Spleen (tissue), 11 donors: ENCODE measurements at regions not wholly inside any gene's neighbourhood (a gene's known extent, or its start where the extent isn't known, plus 50 kb on each side); places are given as distances from the start of the nearest gene placed in this dataset.
A peak's percentile ranks its signal among the peaks of the same experiment; 100 is the strongest.
"Not testable (repeated sequence)": the region's sequence is repeated elsewhere in the genome, so short reads cannot be mapped to it uniquely, and the experiment has no call there.

ENCODE experiments used
- DNase-seq: peaks from one replicate; pipeline ENCODE4 v3.0.0-alpha.2; 2020
- H3K27ac ChIP-seq, 8 donors: fragments of 200-600 bp; sonication (generic) in 7 of 8; 1 replicate in 4 of 8; 2 replicates in 4 of 8; pipeline versions ENCODE4 v1.5.0 to v1.8.0; 2016 to 2021; ENCODE audit warnings: inconsistent platforms in 4 of 8, mild to moderate bottlenecking in 4 of 8, moderate library complexity in 1 of 8
- H3K27me3 ChIP-seq, 7 donors: fragments of 200-600 bp; sonication (generic) in 6 of 7; replicated peaks in 1 of 7; 1 replicate in 4 of 7; 2 replicates in 3 of 7; pipeline versions ENCODE4 v1.5.0 to v1.8.0; 2016 to 2021; ENCODE audit warnings: inconsistent platforms in 3 of 7, mild to moderate bottlenecking in 1 of 7
- H3K36me3 ChIP-seq, 6 donors: fragments of 200-600 bp; sonication (generic) in 5 of 6; 1 replicate in 4 of 6; 2 replicates in 2 of 6; pipeline versions ENCODE4 v1.5.0 to v1.8.0; 2016 to 2021; ENCODE audit warnings: inconsistent platforms in 2 of 6
- H3K4me1 ChIP-seq, 6 donors: fragments of 200-600 bp; sonication (generic) in 5 of 6; 1 replicate in 3 of 6; 2 replicates in 3 of 6; pipeline versions ENCODE4 v1.5.0 to v1.8.0; 2016 to 2021; ENCODE audit warnings: inconsistent platforms in 3 of 6
- H3K4me3 ChIP-seq, 8 donors: fragments of 200-600 bp; sonication (generic) in 7 of 8; 1 replicate in 4 of 8; 2 replicates in 4 of 8; pipeline versions ENCODE4 v1.5.0 to v1.8.0; 2016 to 2021; ENCODE audit warnings: inconsistent platforms in 4 of 8, mild to moderate bottlenecking in 4 of 8, moderate library complexity in 2 of 8
- H3K9me3 ChIP-seq, 8 donors: fragments of 200-600 bp; sonication (generic) in 7 of 8; 1 replicate in 4 of 8; 2 replicates in 4 of 8; pipeline versions ENCODE4 v1.5.0 to v1.8.0; 2016 to 2021; ENCODE audit warnings: inconsistent platforms in 4 of 8
- CTCF ChIP-seq, 11 experiments: fragments of 200-600 bp in 7 of 11; fragments of 450-650 bp in 4 of 11; sonication (generic) in 4 of 11; IDR thresholded peaks in 8 of 11; conservative IDR thresholded peaks in 3 of 11; 1 replicate in 7 of 11; 2 replicates in 4 of 11; pipeline versions ENCODE4 v1.4.0 to v1.8.0; 2016 to 2021; ENCODE audit warnings: antibody characterized with exemption in 11 of 11, inconsistent platforms in 4 of 11, mild to moderate bottlenecking in 1 of 11
- POLR2A ChIP-seq, 3 donors: fragments of 450-650 bp; IDR thresholded peaks; one replicate each; pipeline ENCODE4 v1.5.1; 2017; ENCODE audit warnings: antibody characterized with exemption in 3 of 3, mild to moderate bottlenecking in 1 of 3
- POLR2AphosphoS5 ChIP-seq, 3 donors: sonication (generic); formaldehyde crosslinking; IDR thresholded peaks; one replicate each; pipeline ENCODE4 v1.5.1; 2017; ENCODE audit warnings: antibody characterized with exemption in 3 of 3
- WGBS, 5 donors: extraction: QIAGEN DNeasy Blood & Tissue Kit in 3 of 5; methylation state at CpG; one replicate each; pipeline versions ENCODE4 v1.1.5 to v1.1.7; 2013 to 2018; 5-methylcytosine and 5-hydroxymethylcytosine counted together
- intact Hi-C: fragments of 100-400 bp; cut with DNase I; formaldehyde crosslinking; loops from one replicate; pipeline ENCODE4 v1.15.0; 2023; ENCODE audit warnings: low total_unique reads
- donor health status: healthy with polysubstance abuse.
- donor health status: DM: no; HTN: no; CAD: no; lungs with moderate emphysema.
- donor health status: DM: no; HTN: no; CAD: no.
- donor health status: Bipolar disorder and iron deficiency.
- donor health status: healthy.
- donor health status: DM: no; HTN: no; CAD: no.
- donor health status: DM: yes; HTN: yes; CAD: no.

- no peak for TF ChIP-seq POLR2A (IDR thresholded peaks at IDR 0.05)
- TF ChIP-seq CTCF (IDR thresholded peaks at IDR 0.05 in 8 of 11, conservative IDR thresholded peaks at IDR 0.05 in 3 of 11), result no peak
- intact Hi-C loops, result no loop called here
- Histone ChIP-seq H3K27ac (no peak overlapping the region), H3K27me3 (no peaks in the 10 kb centered on the region), H3K4me3 (no peak overlapping the region), H3K36me3 (no peaks in the 10 kb centered on the region), H3K4me1 (peaks cover 0 to 3% (median 0%) of the 10 kb centered on the region in 6 donors), H3K9me3 (no peaks in the 10 kb centered on the region)
- DNase-seq, result peak; percentile 41
- 82 to 95% (median 89%) methylated on average over 9 to 12 of the region's 12 CpGs for WGBS, 5 donors
Measured at GRCh38 chr10:42992156-42992956, 84.5 kb upstream of the RET start.

GRCh38 chr10:42992957-42993390 lies 83.9 kb upstream of the RET start:
- Histone ChIP-seq H3K27ac (no peak overlapping the region), H3K4me3 (no peak overlapping the region), H3K4me1 (peaks cover 0 to 3% (median 0%) of the 10 kb centered on the region in 6 donors), H3K27me3 (no peaks in the 10 kb centered on the region), H3K36me3 (no peaks in the 10 kb centered on the region), H3K9me3 (no peaks in the 10 kb centered on the region)
- no peak for TF ChIP-seq POLR2A (IDR thresholded peaks at IDR 0.05)
- no peak for TF ChIP-seq POLR2AphosphoS5 (IDR thresholded peaks at IDR 0.05)
- no peak for TF ChIP-seq CTCF (IDR thresholded peaks at IDR 0.05 in 8 of 11, conservative IDR thresholded peaks at IDR 0.05 in 3 of 11)
- WGBS, 5 donors, result 89 to 98% (median 93%) methylated on average over 12 to 13 of the region's 13 CpGs
- peak; percentile 59 for DNase-seq
- intact Hi-C loops, result no loop called here

- H3K27ac ChIP-seq, H3K36me3 ChIP-seq, intact Hi-C loops, DNase-seq, H3K27me3 ChIP-seq, H3K4me1 ChIP-seq, H3K4me3 ChIP-seq, H3K9me3 ChIP-seq: not testable (repeated sequence)
- 91 to 97% (median 97%) methylated on average over 1 of the region's 2 CpGs for WGBS, 5 donors
Measured at GRCh38 chr10:42994909-42995308, 82.0 kb upstream of the RET start.

- WGBS, 5 donors, result 65 to 84% (median 80%) methylated on average over 2 of the region's 2 CpGs
- intact Hi-C loops, result no loop called here
- H3K9me3 ChIP-seq, result no peaks in the 10 kb centered on the region
- no peak for TF ChIP-seq POLR2A (IDR thresholded peaks at IDR 0.05)
- TF ChIP-seq CTCF (IDR thresholded peaks at IDR 0.05 in 8 of 11, conservative IDR thresholded peaks at IDR 0.05 in 3 of 11), result no peak
- no peak for TF ChIP-seq POLR2AphosphoS5 (IDR thresholded peaks at IDR 0.05)
- DNase-seq, result no peak
- no peaks in the 10 kb centered on the region for H3K36me3 ChIP-seq
- H3K27ac ChIP-seq, result no peak overlapping the region
- H3K27me3 ChIP-seq, result no peaks in the 10 kb centered on the region
- H3K4me3 ChIP-seq, result no peak overlapping the region
- H3K4me1 ChIP-seq, result no peaks in the 10 kb centered on the region
Measured at GRCh38 chr10:42995537-42995936, 81.3 kb upstream of the RET start.
